SK-N-SH treated with all-trans-retinoic acid at 6 μM for 48 hours (cell line): ENCODE measurements at regions not wholly inside any gene's neighbourhood (a gene's known extent, or its start where the extent isn't known, plus 50 kb on each side); places are given as distances from the start of the nearest gene placed in this dataset.

ENCODE experiments used
- ATAC-seq: fragments of 200-7000 bp; cut with Tn5 transposase; 3 replicates; pipeline ENCODE4 v1.9.1; 2020; ENCODE audit warnings: mild to moderate bottlenecking, moderate library complexity
- ARNTL ChIP-seq: fragments of 450-650 bp; formaldehyde crosslinking; IDR thresholded peaks from 2 replicates; pipeline ENCODE4 v1.5.0; 2020; ENCODE audit warnings: low read depth, mild to moderate bottlenecking, moderate library complexity, borderline replicate concordance
- BACH2 ChIP-seq: fragments of 250-450 bp; sonication (Bioruptor Pico); IDR thresholded peaks from 2 replicates; pipeline ENCODE4 v1.9.0; 2021; ENCODE audit warnings: mild to moderate bottlenecking, borderline replicate concordance
- CSDC2 ChIP-seq: fragments of 250-450 bp; sonication (Bioruptor Pico); IDR thresholded peaks from 2 replicates; pipeline ENCODE4 v1.5.0; 2020; ENCODE audit warnings: mild to moderate bottlenecking, moderate library complexity
- ESRRG ChIP-seq: fragments of 250-450 bp; sonication (Bioruptor Pico); IDR thresholded peaks from 2 replicates; pipeline ENCODE4 v1.6.1; 2021; ENCODE audit warnings: mild to moderate bottlenecking
- GLIS3 ChIP-seq: fragments of 250-450 bp; sonication (Bioruptor Pico); IDR thresholded peaks from 2 replicates; pipeline ENCODE4 v1.5.0; 2020; ENCODE audit warnings: mild to moderate bottlenecking, moderate library complexity
- ISL1 ChIP-seq: fragments of 250-450 bp; sonication (Bioruptor Pico); IDR thresholded peaks from 2 replicates; pipeline ENCODE4 v2.1.2; 2022; ENCODE audit warnings: mild to moderate bottlenecking, moderate library complexity
- OSR1 ChIP-seq: fragments of 250-450 bp; sonication (Bioruptor Pico); IDR thresholded peaks from 2 replicates; pipeline ENCODE4 v1.8.0; 2022; ENCODE audit warnings: moderate library complexity, mild to moderate bottlenecking, inconsistent platforms
- PPARA ChIP-seq: fragments of 250-450 bp; sonication (Bioruptor Pico); IDR thresholded peaks from 2 replicates; pipeline ENCODE4 v1.5.0; 2020; ENCODE audit warnings: mild to moderate bottlenecking, borderline replicate concordance
- RARB ChIP-seq: fragments of 250-450 bp; sonication (Bioruptor Pico); IDR thresholded peaks from 2 replicates; pipeline ENCODE4 v1.8.0; 2021; ENCODE audit warnings: mild to moderate bottlenecking, moderate library complexity
- SNAI2 ChIP-seq: fragments of 250-450 bp; sonication (Bioruptor Pico); IDR thresholded peaks from 2 replicates; pipeline ENCODE4 v1.5.0; 2020; ENCODE audit warnings: mild to moderate bottlenecking, moderate library complexity
- TCF4 ChIP-seq: fragments of 250-450 bp; sonication (Bioruptor Pico); IDR thresholded peaks from 2 replicates; pipeline ENCODE4 v1.8.0; 2021; ENCODE audit warnings: mild to moderate bottlenecking, moderate library complexity, borderline replicate concordance
- TOX ChIP-seq: fragments of 250-450 bp; sonication (Bioruptor Pico); IDR thresholded peaks from 2 replicates; pipeline ENCODE4 v1.8.0; 2021; ENCODE audit warnings: mild to moderate bottlenecking, moderate library complexity, borderline replicate concordance
- ZC3H10 ChIP-seq: fragments of 250-450 bp; sonication (Bioruptor Pico); IDR thresholded peaks from 2 replicates; pipeline ENCODE4 v1.5.1; 2021; ENCODE audit warnings: mild to moderate bottlenecking, moderate library complexity
- ZFP3 ChIP-seq: fragments of 250-450 bp; sonication (Bioruptor Pico); IDR thresholded peaks from 2 replicates; pipeline ENCODE4 v1.5.0; 2020; ENCODE audit warnings: mild to moderate bottlenecking, moderate library complexity
- ZNF565 ChIP-seq: fragments of 450-650 bp; formaldehyde crosslinking; conservative IDR thresholded peaks from 2 replicates; pipeline ENCODE4 v1.5.0; 2020; ENCODE audit warnings: low read depth, mild to moderate bottlenecking, moderate library complexity
- ZNF70 ChIP-seq: fragments of 450-650 bp; formaldehyde crosslinking; IDR thresholded peaks from 2 replicates; pipeline ENCODE4 v1.5.0; 2020; ENCODE audit warnings: mild to moderate bottlenecking, moderate library complexity
- ZNF8 ChIP-seq: fragments of 450-650 bp; formaldehyde crosslinking; IDR thresholded peaks from 2 replicates; pipeline ENCODE4 v1.5.0; 2020; ENCODE audit warnings: mild to moderate bottlenecking, moderate library complexity
- TF ChIP-seq, protein P1 (sequence below): fragments of 250-450 bp; sonication (Bioruptor Pico); IDR thresholded peaks from 2 replicates; pipeline ENCODE4 v1.5.0; 2020; ENCODE audit warnings: mild to moderate bottlenecking, moderate library complexity
- TF ChIP-seq, protein P2 (sequence below): fragments of 250-450 bp; sonication (Bioruptor Pico); IDR thresholded peaks from 2 replicates; pipeline ENCODE4 v1.5.1; 2021; ENCODE audit warnings: mild to moderate bottlenecking, moderate library complexity
- TF ChIP-seq, protein P3 (sequence below): fragments of 250-450 bp; sonication (Bioruptor Pico); IDR thresholded peaks from 2 replicates; pipeline ENCODE4 v1.5.1; 2020; ENCODE audit warnings: low read depth, mild to moderate bottlenecking, moderate library complexity
- TF ChIP-seq, protein P4 (sequence below): fragments of 250-450 bp; sonication (Bioruptor Pico); IDR thresholded peaks from 2 replicates; pipeline ENCODE4 v1.8.0; 2020; ENCODE audit warnings: mild to moderate bottlenecking, moderate library complexity, borderline replicate concordance
- TF ChIP-seq, protein P5 (sequence below): fragments of 250-450 bp; sonication (Bioruptor Pico); IDR thresholded peaks from 2 replicates; pipeline ENCODE4 v1.8.0; 2021; ENCODE audit warnings: low read depth, mild to moderate bottlenecking, moderate library complexity, borderline replicate concordance

DNA sequence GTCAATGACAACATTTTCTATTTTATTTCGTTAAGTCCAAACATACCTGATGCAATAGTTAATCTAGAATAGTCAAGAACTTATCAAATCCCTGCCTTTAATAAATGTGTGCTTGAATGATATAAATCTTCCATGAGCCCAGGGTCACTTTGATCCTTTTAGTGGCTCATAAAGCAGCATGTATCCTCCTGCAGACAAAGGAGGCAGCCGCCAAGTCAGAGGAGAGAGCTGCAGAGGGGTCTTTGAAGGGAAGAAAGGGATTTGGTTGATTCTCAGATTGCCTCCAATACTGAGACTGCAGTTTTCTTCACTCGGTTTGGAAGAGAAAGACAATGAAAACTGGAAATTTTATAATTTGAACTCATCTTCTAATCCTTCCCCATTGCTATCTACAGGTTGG, 378.4 kb upstream of the PIK3C3 start:
- no peak for TF ChIP-seq ZNF565
- no peak for TF ChIP-seq OSR1 (CRISPR knock-in tag)
- TF ChIP-seq, protein P1, sequence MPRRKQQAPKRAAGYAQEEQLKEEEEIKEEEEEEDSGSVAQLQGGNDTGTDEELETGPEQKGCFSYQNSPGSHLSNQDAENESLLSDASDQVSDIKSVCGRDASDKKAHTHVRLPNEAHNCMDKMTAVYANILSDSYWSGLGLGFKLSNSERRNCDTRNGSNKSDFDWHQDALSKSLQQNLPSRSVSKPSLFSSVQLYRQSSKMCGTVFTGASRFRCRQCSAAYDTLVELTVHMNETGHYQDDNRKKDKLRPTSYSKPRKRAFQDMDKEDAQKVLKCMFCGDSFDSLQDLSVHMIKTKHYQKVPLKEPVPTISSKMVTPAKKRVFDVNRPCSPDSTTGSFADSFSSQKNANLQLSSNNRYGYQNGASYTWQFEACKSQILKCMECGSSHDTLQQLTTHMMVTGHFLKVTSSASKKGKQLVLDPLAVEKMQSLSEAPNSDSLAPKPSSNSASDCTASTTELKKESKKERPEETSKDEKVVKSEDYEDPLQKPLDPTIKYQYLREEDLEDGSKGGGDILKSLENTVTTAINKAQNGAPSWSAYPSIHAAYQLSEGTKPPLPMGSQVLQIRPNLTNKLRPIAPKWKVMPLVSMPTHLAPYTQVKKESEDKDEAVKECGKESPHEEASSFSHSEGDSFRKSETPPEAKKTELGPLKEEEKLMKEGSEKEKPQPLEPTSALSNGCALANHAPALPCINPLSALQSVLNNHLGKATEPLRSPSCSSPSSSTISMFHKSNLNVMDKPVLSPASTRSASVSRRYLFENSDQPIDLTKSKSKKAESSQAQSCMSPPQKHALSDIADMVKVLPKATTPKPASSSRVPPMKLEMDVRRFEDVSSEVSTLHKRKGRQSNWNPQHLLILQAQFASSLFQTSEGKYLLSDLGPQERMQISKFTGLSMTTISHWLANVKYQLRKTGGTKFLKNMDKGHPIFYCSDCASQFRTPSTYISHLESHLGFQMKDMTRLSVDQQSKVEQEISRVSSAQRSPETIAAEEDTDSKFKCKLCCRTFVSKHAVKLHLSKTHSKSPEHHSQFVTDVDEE (CRISPR knock-in tag): no peak
- TF ChIP-seq ARNTL (CRISPR knock-in tag): no peak
- no peak for TF ChIP-seq SNAI2 (CRISPR knock-in tag)
- no peak for TF ChIP-seq PPARA
- no peak for TF ChIP-seq ZC3H10 (CRISPR knock-in tag)
- TF ChIP-seq, protein P2, sequence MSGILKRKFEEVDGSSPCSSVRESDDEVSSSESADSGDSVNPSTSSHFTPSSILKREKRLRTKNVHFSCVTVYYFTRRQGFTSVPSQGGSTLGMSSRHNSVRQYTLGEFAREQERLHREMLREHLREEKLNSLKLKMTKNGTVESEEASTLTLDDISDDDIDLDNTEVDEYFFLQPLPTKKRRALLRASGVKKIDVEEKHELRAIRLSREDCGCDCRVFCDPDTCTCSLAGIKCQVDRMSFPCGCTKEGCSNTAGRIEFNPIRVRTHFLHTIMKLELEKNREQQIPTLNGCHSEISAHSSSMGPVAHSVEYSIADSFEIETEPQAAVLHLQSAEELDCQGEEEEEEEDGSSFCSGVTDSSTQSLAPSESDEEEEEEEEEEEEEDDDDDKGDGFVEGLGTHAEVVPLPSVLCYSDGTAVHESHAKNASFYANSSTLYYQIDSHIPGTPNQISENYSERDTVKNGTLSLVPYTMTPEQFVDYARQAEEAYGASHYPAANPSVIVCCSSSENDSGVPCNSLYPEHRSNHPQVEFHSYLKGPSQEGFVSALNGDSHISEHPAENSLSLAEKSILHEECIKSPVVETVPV (CRISPR knock-in tag): no peak
- no peak for TF ChIP-seq ZNF70 (CRISPR knock-in tag)
- TF ChIP-seq ESRRG: no peak
- no peak for ATAC-seq

DNA sequence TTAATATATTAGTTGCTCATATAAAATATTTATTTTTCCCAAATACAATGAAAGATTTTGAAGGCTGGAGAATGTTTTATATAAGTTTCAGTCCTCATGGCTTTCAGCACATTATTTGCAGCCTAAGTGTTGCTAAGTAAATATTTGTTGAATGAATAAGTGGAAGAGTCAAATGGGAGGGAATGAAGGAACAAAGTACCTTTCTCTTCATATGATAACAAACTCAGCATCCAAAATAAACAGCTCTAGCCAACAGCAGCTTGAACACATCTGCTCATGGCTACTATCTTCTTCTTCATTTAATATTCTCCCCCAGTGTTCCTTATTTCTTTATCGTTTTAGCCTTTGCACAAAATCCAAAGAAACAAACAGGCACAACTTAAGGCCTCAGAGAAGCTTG, 385.2 kb upstream of the PIK3C3 start:
- no peak for TF ChIP-seq CSDC2 (CRISPR knock-in tag)
- TF ChIP-seq, protein P3, sequence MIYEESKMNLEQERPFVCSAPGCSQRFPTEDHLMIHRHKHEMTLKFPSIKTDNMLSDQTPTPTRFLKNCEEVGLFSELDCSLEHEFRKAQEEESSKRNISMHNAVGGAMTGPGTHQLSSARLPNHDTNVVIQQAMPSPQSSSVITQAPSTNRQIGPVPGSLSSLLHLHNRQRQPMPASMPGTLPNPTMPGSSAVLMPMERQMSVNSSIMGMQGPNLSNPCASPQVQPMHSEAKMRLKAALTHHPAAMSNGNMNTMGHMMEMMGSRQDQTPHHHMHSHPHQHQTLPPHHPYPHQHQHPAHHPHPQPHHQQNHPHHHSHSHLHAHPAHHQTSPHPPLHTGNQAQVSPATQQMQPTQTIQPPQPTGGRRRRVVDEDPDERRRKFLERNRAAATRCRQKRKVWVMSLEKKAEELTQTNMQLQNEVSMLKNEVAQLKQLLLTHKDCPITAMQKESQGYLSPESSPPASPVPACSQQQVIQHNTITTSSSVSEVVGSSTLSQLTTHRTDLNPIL (CRISPR knock-in tag): no peak
- no peak for TF ChIP-seq ISL1
- TF ChIP-seq RARB (CRISPR knock-in tag): no peak
- no peak for TF ChIP-seq BACH2
- no peak for TF ChIP-seq ESRRG
- TF ChIP-seq, protein P4, sequence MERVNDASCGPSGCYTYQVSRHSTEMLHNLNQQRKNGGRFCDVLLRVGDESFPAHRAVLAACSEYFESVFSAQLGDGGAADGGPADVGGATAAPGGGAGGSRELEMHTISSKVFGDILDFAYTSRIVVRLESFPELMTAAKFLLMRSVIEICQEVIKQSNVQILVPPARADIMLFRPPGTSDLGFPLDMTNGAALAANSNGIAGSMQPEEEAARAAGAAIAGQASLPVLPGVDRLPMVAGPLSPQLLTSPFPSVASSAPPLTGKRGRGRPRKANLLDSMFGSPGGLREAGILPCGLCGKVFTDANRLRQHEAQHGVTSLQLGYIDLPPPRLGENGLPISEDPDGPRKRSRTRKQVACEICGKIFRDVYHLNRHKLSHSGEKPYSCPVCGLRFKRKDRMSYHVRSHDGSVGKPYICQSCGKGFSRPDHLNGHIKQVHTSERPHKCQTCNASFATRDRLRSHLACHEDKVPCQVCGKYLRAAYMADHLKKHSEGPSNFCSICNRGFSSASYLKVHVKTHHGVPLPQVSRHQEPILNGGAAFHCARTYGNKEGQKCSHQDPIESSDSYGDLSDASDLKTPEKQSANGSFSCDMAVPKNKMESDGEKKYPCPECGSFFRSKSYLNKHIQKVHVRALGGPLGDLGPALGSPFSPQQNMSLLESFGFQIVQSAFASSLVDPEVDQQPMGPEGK (CRISPR knock-in tag): no peak
- TF ChIP-seq TOX (CRISPR knock-in tag): no peak
- TF ChIP-seq ZNF8: no peak
- no peak for TF ChIP-seq PPARA
- TF ChIP-seq ZFP3: no peak
- TF ChIP-seq TCF4 (CRISPR knock-in tag): no peak
- TF ChIP-seq ARNTL (CRISPR knock-in tag): no peak
- TF ChIP-seq ZC3H10 (CRISPR knock-in tag): no peak
- TF ChIP-seq OSR1 (CRISPR knock-in tag): no peak
- no peak for TF ChIP-seq ZNF565
- TF ChIP-seq, protein P5, sequence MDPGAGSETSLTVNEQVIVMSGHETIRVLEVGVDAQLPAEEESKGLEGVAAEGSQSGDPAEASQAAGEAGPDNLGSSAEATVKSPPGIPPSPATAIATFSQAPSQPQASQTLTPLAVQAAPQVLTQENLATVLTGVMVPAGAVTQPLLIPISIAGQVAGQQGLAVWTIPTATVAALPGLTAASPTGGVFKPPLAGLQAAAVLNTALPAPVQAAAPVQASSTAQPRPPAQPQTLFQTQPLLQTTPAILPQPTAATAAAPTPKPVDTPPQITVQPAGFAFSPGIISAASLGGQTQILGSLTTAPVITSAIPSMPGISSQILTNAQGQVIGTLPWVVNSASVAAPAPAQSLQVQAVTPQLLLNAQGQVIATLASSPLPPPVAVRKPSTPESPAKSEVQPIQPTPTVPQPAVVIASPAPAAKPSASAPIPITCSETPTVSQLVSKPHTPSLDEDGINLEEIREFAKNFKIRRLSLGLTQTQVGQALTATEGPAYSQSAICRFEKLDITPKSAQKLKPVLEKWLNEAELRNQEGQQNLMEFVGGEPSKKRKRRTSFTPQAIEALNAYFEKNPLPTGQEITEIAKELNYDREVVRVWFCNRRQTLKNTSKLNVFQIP (CRISPR knock-in tag): no peak
- TF ChIP-seq, protein P2 (CRISPR knock-in tag): no peak
- TF ChIP-seq GLIS3 (CRISPR knock-in tag): no peak
- ATAC-seq: no peak
